ENCODE measurements at regions not wholly inside any gene's neighbourhood (a gene's known extent, or its start where the extent isn't known, plus 50 kb on each side); places are given as distances from the start of the nearest gene placed in this dataset.

GRCh38 chr6:169051371-169051770 is 202.3 kb downstream of the THBS2 start:
- no peak for TF ChIP-seq CTCF (IDR thresholded peaks at IDR 0.05; ENCODE audit: low read depth, low read length, missing control alignments)
- Histone ChIP-seq H3K36me3 (replicated peaks) (no peaks in the 10 kb centered on the region), H3K27ac (no peak overlapping the region), H3K4me3 (ENCODE audit: low read depth, low read length) (no peak overlapping the region), H3K27me3 (replicated peaks) (no peaks in the 10 kb centered on the region)
- DNase-seq = no peak
- in situ Hi-C loops (cut with HindIII; ENCODE audit: low pct_ligation_motif_present, low sequenced_read_pairs) = no loop called here

GRCh38 chr6:169048865-169049205 is 204.8 kb downstream of the THBS2 start:
- H3K4me3 ChIP-seq (ENCODE audit: low read depth, low read length) = no peak overlapping the region
- no peak for TF ChIP-seq CTCF (IDR thresholded peaks at IDR 0.05; ENCODE audit: low read depth, low read length, missing control alignments)
- no peak for DNase-seq
- in situ Hi-C loops (cut with HindIII; ENCODE audit: low pct_ligation_motif_present, low sequenced_read_pairs) = no loop called here
- no peaks in the 10 kb centered on the region for H3K36me3 ChIP-seq (replicated peaks)
- H3K27ac ChIP-seq = no peak overlapping the region
- no peaks in the 10 kb centered on the region for H3K27me3 ChIP-seq (replicated peaks)

GRCh38 chr6:169048185-169048864 is 205.3 kb downstream of the THBS2 start:
- in situ Hi-C loops (cut with HindIII; ENCODE audit: low pct_ligation_motif_present, low sequenced_read_pairs) = no loop called here
- H3K36me3 ChIP-seq (replicated peaks) = no peaks in the 10 kb centered on the region
- no peak overlapping the region for H3K27ac ChIP-seq
- no peaks in the 10 kb centered on the region for H3K27me3 ChIP-seq (replicated peaks)
- no peak overlapping the region for H3K4me3 ChIP-seq (ENCODE audit: low read depth, low read length)
- DNase-seq = no peak
- TF ChIP-seq CTCF (IDR thresholded peaks at IDR 0.05; ENCODE audit: low read depth, low read length, missing control alignments) = no peak

- in situ Hi-C loops (cut with HindIII; ENCODE audit: low pct_ligation_motif_present, low sequenced_read_pairs) = no loop called here
- DNase-seq = no peak
- no peak overlapping the region for H3K4me3 ChIP-seq (ENCODE audit: low read depth, low read length)
- no peaks in the 10 kb centered on the region for H3K27me3 ChIP-seq (replicated peaks)
- no peak for TF ChIP-seq CTCF (IDR thresholded peaks at IDR 0.05; ENCODE audit: low read depth, low read length, missing control alignments)
- no peaks in the 10 kb centered on the region for H3K36me3 ChIP-seq (replicated peaks)
- H3K27ac ChIP-seq = no peak overlapping the region
Measured at GRCh38 chr6:169047345-169047744, 206.3 kb downstream of the THBS2 start.

- DNase-seq = peak; percentile 39
- H3K4me3 ChIP-seq (ENCODE audit: low read depth, low read length) = no peak overlapping the region
- in situ Hi-C loops (cut with HindIII; ENCODE audit: low pct_ligation_motif_present, low sequenced_read_pairs) = no loop called here
- H3K36me3 ChIP-seq (replicated peaks) = no peaks in the 10 kb centered on the region
- H3K27me3 ChIP-seq (replicated peaks) = no peaks in the 10 kb centered on the region
- no peak for TF ChIP-seq CTCF (IDR thresholded peaks at IDR 0.05; ENCODE audit: low read depth, low read length, missing control alignments)
- H3K27ac ChIP-seq = no peak overlapping the region
Measured at GRCh38 chr6:169046483-169047192, 207.0 kb downstream of the THBS2 start.

All from brain microvascular endothelial cell (primary cell).